GM12878 (cell line): ENCODE measurements at regions not wholly inside any gene's neighbourhood (a gene's known extent, or its start where the extent isn't known, plus 50 kb on each side); places are given as distances from the start of the nearest gene placed in this dataset.

Experiments
- ATAC-seq: fragments of 200-7000 bp; cut with Tn5 transposase; 3 replicates; pipeline ENCODE4 v1.9.1; 2020; ENCODE audit warnings: mild to moderate bottlenecking, moderate library complexity
- BruUV-seq: library from RNA; stranded (reverse); fragments of 400-500 nt; replicated peaks from 2 replicates; lab custom pipeline; 2021; lab: Mats Ljungman, UMichigan
- CTCF ChIA-PET: fragments of 300-600 bp; sonication (Branson Sonifier 250); formaldehyde crosslinking; extraction: SDS; loops from one replicate; lab custom pipeline; 2021; ENCODE audit warnings: inconsistent platforms; lab: Yijun Ruan, JAX
- POLR2A ChIA-PET: fragments of 350-600 bp; formaldehyde crosslinking; extraction: SDS; loops from one replicate; lab custom pipeline; 2021; ENCODE audit warnings: inconsistent platforms; lab: Charles Lee
- RAD21 ChIA-PET: fragments of 300-600 bp; sonication (Branson Sonifier 250); formaldehyde crosslinking; loops from one replicate; lab custom pipeline; 2023; ENCODE audit warnings: antibody characterized with exemption; ENCODE audit not compliant: unreplicated experiment; lab: Charles Lee
- SMC1A ChIA-PET: fragments of 300-600 bp; sonication (Branson Sonifier 250); formaldehyde crosslinking; loops from one replicate; lab custom pipeline; 2023; ENCODE audit not compliant: unreplicated experiment, uncharacterized antibody; lab: Charles Lee
- DNase-seq: peaks from one replicate; pipeline ENCODE4 v3.0.0-alpha.2; 2011; ENCODE audit warnings: low read depth, low spot score
- FAIRE-seq: peaks from 3 replicates; lab custom pipeline; 2011; peaks lifted over from hg19 to GRCh38; lab: Jason Lieb, UNC
- H2AFZ ChIP-seq: 2 replicates; pipeline ENCODE4 v1.6.0; 2011; ENCODE audit warnings: low read depth, low read length, control low read depth; ENCODE audit not compliant: control insufficient read depth
- H3K27ac ChIP-seq: 2 replicates; pipeline ENCODE4 v1.5.1; 2011; ENCODE audit warnings: control low read depth; ENCODE audit not compliant: control insufficient read depth, insufficient read depth
- H3K27me3 ChIP-seq, 2 experiments: replicated peaks in 1 of 2; 2 replicates each; pipeline versions ENCODE4 v1.6.0 to v1.6.1; 2011; ENCODE audit warnings: low read length in 1 of 2; ENCODE audit not compliant: control insufficient read depth in 2 of 2, insufficient read depth in 2 of 2
- H3K36me3 ChIP-seq, 2 experiments: 2 replicates each; pipeline ENCODE4 v1.5.1; 2011; ENCODE audit warnings: low read length in 1 of 2; ENCODE audit not compliant: control insufficient read depth in 2 of 2, insufficient read depth in 2 of 2
- H3K4me1 ChIP-seq: 2 replicates; pipeline ENCODE4 v1.6.1; 2011; ENCODE audit warnings: mild to moderate bottlenecking, low read length, moderate library complexity, mixed read lengths; ENCODE audit not compliant: control insufficient read depth, insufficient read depth
- H3K4me2 ChIP-seq: 2 replicates; pipeline ENCODE4 v1.6.0; 2011; ENCODE audit warnings: control low read depth; ENCODE audit not compliant: control insufficient read depth, insufficient read depth
- H3K4me3 ChIP-seq: fragments of 200-600 bp; sonication (generic); 2 replicates; pipeline ENCODE4 v1.5.1; 2016
- H3K79me2 ChIP-seq: 2 replicates; pipeline ENCODE4 v1.6.0; 2011; ENCODE audit warnings: low read length; ENCODE audit not compliant: control insufficient read depth, insufficient read depth
- H3K9ac ChIP-seq: 2 replicates; pipeline ENCODE4 v1.8.0; 2011; ENCODE audit warnings: low read length, control low read depth, mixed read lengths; ENCODE audit not compliant: control insufficient read depth, insufficient read depth
- H3K9me3 ChIP-seq: replicated peaks from 3 replicates; pipeline ENCODE4 v1.5.1; 2011; ENCODE audit warnings: mild to moderate bottlenecking, low read length; ENCODE audit not compliant: control insufficient read depth, insufficient read depth
- H4K20me1 ChIP-seq: 2 replicates; pipeline ENCODE4 v1.6.0; 2011; ENCODE audit not compliant: control insufficient read depth, insufficient read depth
- ATF7 ChIP-seq: fragments of 450-650 bp; IDR thresholded peaks from 2 replicates; pipeline ENCODE4 v1.6.1; 2016; ENCODE audit warnings: low read depth, mild to moderate bottlenecking
- BHLHE40 ChIP-seq, 2 experiments: fragments of 450-650 bp in 1 of 2; IDR thresholded peaks; 2 replicates each; pipeline ENCODE4 v1.6.1; 2011 to 2017; ENCODE audit warnings: low read depth in 2 of 2, borderline replicate concordance in 1 of 2, improper control_type of control experiment in 1 of 2, low read length in 1 of 2, mild to moderate bottlenecking in 1 of 2
- EP300 ChIP-seq, 2 experiments: fragments of 150-350 bp in 1 of 2; IDR thresholded peaks; 2 replicates each; pipeline ENCODE4 v1.6.1; 2011 to 2012; ENCODE audit warnings: low read depth in 2 of 2, low read length in 2 of 2, borderline replicate concordance in 1 of 2, improper control_type of control experiment in 1 of 2, inconsistent platforms in 1 of 2; ENCODE audit not compliant: control insufficient read depth in 1 of 2
- GABPA ChIP-seq: IDR thresholded peaks from 2 replicates; pipeline ENCODE4 v1.6.1; 2014; ENCODE audit warnings: antibody characterized with exemption, low read depth, mild to moderate bottlenecking, inconsistent platforms
- MYB ChIP-seq: fragments of 150-350 bp; IDR thresholded peaks from 2 replicates; pipeline ENCODE4 v1.6.1; 2014; ENCODE audit warnings: mild to moderate bottlenecking, low read depth, low read length, borderline replicate concordance
- POLR2AphosphoS5 ChIP-seq: IDR thresholded peaks from 2 replicates; pipeline ENCODE4 v1.6.1; 2011; ENCODE audit warnings: mild to moderate bottlenecking, low read length, inconsistent platforms
- POU2F2 ChIP-seq: IDR thresholded peaks from 3 replicates; pipeline ENCODE4 v1.6.1; 2011; ENCODE audit warnings: low read depth, mild to moderate bottlenecking, low read length, borderline replicate concordance
- RBBP5 ChIP-seq: fragments of 200-600 bp; sonication (generic); conservative IDR thresholded peaks from 2 replicates; pipeline ENCODE4 v1.6.1; 2016
- RCOR1 ChIP-seq: conservative IDR thresholded peaks from 2 replicates; pipeline ENCODE4 v1.6.1; 2012; ENCODE audit warnings: low read depth, low read length, improper control_type of control experiment
- SPI1 ChIP-seq: IDR thresholded peaks from 2 replicates; pipeline ENCODE4 v1.6.1; 2011; ENCODE audit warnings: low read depth, mild to moderate bottlenecking, low read length, moderate library complexity, borderline replicate concordance; ENCODE audit not compliant: insufficient read depth
- SREBF2 ChIP-seq: IDR thresholded peaks from 2 replicates; pipeline ENCODE4 v1.6.1; 2012; ENCODE audit warnings: mild to moderate bottlenecking, low read length
- TCF7 ChIP-seq: IDR thresholded peaks from 2 replicates; pipeline ENCODE4 v1.6.1; 2014; ENCODE audit warnings: antibody characterized with exemption, borderline replicate concordance
- YBX1 ChIP-seq: fragments of 450-650 bp; IDR thresholded peaks from 2 replicates; pipeline ENCODE4 v1.6.1; 2016; ENCODE audit warnings: antibody characterized with exemption
- ZNF622 ChIP-seq: fragments of 450-650 bp; IDR thresholded peaks from 2 replicates; pipeline ENCODE4 v1.6.1; 2017; ENCODE audit warnings: mild to moderate bottlenecking, inconsistent platforms
- WGBS: methylation state at CpG from one replicate; pipeline ENCODE4 v1.1.6; 2016; ENCODE audit warnings: low lambda C conversion rate; ENCODE audit not compliant: insufficient replicate concordance, insufficient coverage; ENCODE audit errors: missing lambda C conversion rate; 5-methylcytosine and 5-hydroxymethylcytosine counted together
- in situ Hi-C: fragments of 300-500 bp; cut with MboI; formaldehyde crosslinking; loops from 9 replicates; pipeline ENCODE4 v1.14.3; 2018; ENCODE audit warnings: mixed read lengths
- intact Hi-C: fragments of 100-400 bp; cut with micrococcal nuclease; formaldehyde crosslinking; loops from one replicate; pipeline ENCODE4 v1.14.2; 2022; ENCODE audit not compliant: unreplicated experiment
- TF ChIP-seq, protein P1 (sequence below): IDR thresholded peaks from 2 replicates; pipeline ENCODE4 v1.6.1; 2012; ENCODE audit warnings: low read depth, low read length, improper control_type of control experiment
- TF ChIP-seq, protein P2 (sequence below): fragments of 450-650 bp; IDR thresholded peaks from 2 replicates; pipeline ENCODE4 v1.6.1; 2017; ENCODE audit warnings: mild to moderate bottlenecking
- TF ChIP-seq, protein P3 (sequence below): IDR thresholded peaks from 2 replicates; pipeline ENCODE4 v1.6.1; 2011; ENCODE audit warnings: mild to moderate bottlenecking, low read depth, low read length, moderate library complexity; ENCODE audit not compliant: insufficient replicate concordance

DNA sequence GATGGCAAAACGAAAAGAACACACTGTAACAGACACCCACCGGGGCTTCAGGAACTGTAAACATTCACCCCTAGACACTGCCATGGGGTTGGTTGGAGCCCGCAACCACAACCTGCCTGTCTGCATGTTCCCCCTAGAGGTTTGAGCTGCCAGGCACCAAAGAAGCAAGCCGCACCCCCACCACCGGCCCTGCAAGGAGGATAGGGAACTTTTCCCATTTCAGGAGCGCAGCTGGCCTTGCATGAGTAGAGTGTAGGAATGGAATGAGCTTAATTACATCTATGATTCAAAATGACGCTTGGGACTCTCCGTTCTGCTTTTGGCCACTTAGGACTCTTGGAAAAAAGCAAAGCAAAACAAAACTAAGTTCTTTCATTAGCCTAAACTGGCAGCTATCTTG is 243.6 kb upstream of the CTSO start:
- CTCF ChIA-PET, result interaction anchor here (1.1 to 2.5 kb wide), 3 partner anchors 10 to 21 kb away, joined by 4 to 6 read pairs (median 4); no protein-coding TSS in a partner anchor
- Histone ChIP-seq H3K36me3 (no peaks in the 10 kb centered on the region), H3K4me2 (no peak overlapping the region), H3K4me3 (no peak overlapping the region), H3K79me2 (no peaks in the 10 kb centered on the region), H3K27me3 (no peaks in the 10 kb centered on the region), H4K20me1 (no peaks in the 10 kb centered on the region), H3K9me3 (no peaks in the 10 kb centered on the region; the same call in 2 of the 3 replicates), H3K27ac (no peak overlapping the region; the same call in 1 of the 2 replicates), H3K4me1 (peaks cover 13% of the 10 kb centered on the region), H2AFZ (peak overlapping the region; percentile 41), H3K9ac (no peak overlapping the region)
- POLR2A ChIA-PET, result interaction anchor here (0.6 kb wide), 1 partner anchor 521 kb away, joined by 3 read pairs; no protein-coding TSS in a partner anchor
- SMC1A ChIA-PET, result interaction anchor here (0.7 to 2.1 kb wide), 7 partner anchors 9 to 45 kb away, joined by 3 to 9 read pairs (median 3); no protein-coding TSS in a partner anchor
- WGBS, result 29% methylated on average over 8 of the region's 8 CpGs
- intact Hi-C loops, result loop anchor here (5.0 kb wide), 1 partner anchor 310 kb away; no protein-coding TSS in a partner anchor
- in situ Hi-C loops, result no loop called here
- no peak for FAIRE-seq
- DNase-seq, result no peak
- peak; percentile 45 for ATAC-seq
- TF ChIP-seq, protein P1, sequence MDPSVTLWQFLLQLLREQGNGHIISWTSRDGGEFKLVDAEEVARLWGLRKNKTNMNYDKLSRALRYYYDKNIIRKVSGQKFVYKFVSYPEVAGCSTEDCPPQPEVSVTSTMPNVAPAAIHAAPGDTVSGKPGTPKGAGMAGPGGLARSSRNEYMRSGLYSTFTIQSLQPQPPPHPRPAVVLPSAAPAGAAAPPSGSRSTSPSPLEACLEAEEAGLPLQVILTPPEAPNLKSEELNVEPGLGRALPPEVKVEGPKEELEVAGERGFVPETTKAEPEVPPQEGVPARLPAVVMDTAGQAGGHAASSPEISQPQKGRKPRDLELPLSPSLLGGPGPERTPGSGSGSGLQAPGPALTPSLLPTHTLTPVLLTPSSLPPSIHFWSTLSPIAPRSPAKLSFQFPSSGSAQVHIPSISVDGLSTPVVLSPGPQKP, result no peak
- TF ChIP-seq SREBF2 (no peak), TCF7 (no peak), EP300 (IDR thresholded peaks at IDR 0.05; ENCODE audit: borderline replicate concordance in 1 of 2, control insufficient read depth in 1 of 2, low read depth in 2 of 2, low read length in 2 of 2) (no peak), POLR2AphosphoS5 (no peak), POU2F2 (no peak), MYB (no peak), GABPA (no peak), RCOR1 (no peak), ATF7 (no peak), ZNF622 (no peak), BHLHE40 (IDR thresholded peaks at IDR 0.05; ENCODE audit: borderline replicate concordance in 1 of 2, low read depth in 2 of 2, low read length in 1 of 2) (no peak), YBX1 (no peak), RBBP5 (no peak), SPI1 (no peak)
- TF ChIP-seq, protein P2, sequence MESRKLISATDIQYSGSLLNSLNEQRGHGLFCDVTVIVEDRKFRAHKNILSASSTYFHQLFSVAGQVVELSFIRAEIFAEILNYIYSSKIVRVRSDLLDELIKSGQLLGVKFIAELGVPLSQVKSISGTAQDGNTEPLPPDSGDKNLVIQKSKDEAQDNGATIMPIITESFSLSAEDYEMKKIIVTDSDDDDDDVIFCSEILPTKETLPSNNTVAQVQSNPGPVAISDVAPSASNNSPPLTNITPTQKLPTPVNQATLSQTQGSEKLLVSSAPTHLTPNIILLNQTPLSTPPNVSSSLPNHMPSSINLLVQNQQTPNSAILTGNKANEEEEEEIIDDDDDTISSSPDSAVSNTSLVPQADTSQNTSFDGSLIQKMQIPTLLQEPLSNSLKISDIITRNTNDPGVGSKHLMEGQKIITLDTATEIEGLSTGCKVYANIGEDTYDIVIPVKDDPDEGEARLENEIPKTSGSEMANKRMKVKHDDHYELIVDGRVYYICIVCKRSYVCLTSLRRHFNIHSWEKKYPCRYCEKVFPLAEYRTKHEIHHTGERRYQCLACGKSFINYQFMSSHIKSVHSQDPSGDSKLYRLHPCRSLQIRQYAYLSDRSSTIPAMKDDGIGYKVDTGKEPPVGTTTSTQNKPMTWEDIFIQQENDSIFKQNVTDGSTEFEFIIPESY, result no peak
- TF ChIP-seq, protein P3, sequence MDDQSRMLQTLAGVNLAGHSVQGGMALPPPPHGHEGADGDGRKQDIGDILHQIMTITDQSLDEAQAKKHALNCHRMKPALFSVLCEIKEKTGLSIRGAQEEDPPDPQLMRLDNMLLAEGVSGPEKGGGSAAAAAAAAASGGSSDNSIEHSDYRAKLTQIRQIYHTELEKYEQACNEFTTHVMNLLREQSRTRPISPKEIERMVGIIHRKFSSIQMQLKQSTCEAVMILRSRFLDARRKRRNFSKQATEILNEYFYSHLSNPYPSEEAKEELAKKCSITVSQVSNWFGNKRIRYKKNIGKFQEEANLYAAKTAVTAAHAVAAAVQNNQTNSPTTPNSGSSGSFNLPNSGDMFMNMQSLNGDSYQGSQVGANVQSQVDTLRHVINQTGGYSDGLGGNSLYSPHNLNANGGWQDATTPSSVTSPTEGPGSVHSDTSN, result no peak
- BruUV-seq, result no TSS peak
- RAD21 ChIA-PET, result no interaction called here
